Transverse colon (tissue), 4 donors: ENCODE measurements at regions not wholly inside any gene's neighbourhood (a gene's known extent, or its start where the extent isn't known, plus 50 kb on each side); places are given as distances from the start of the nearest gene placed in this dataset.

ENCODE experiments used
- DNase-seq: peaks from one replicate; pipeline ENCODE4 v3.0.0-alpha.2; 2019
- H3K27ac ChIP-seq, 4 donors: fragments of 200-600 bp; sonication (generic); 2 replicates each; pipeline ENCODE4 v1.5.1; 2016 to 2018; ENCODE audit warnings: inconsistent platforms in 4 of 4
- H3K27me3 ChIP-seq: fragments of 200-600 bp; sonication (generic); 2 replicates; pipeline ENCODE4 v1.5.1; 2017; ENCODE audit warnings: inconsistent platforms
- H3K36me3 ChIP-seq, 4 donors: fragments of 200-600 bp; sonication (generic); 2 replicates each; pipeline ENCODE4 v1.5.1; 2017 to 2019; ENCODE audit warnings: inconsistent platforms in 4 of 4
- H3K4me1 ChIP-seq, 4 donors: fragments of 200-600 bp; sonication (generic); 2 replicates each; pipeline ENCODE4 v1.5.1; 2017 to 2020; ENCODE audit warnings: inconsistent platforms in 4 of 4
- H3K4me3 ChIP-seq, 4 donors: fragments of 200-600 bp; sonication (generic); 1 replicate in 1 of 4; 2 replicates in 3 of 4; pipeline versions ENCODE4 v1.5.1 to v1.6.1; 2017 to 2019; ENCODE audit warnings: inconsistent platforms in 4 of 4
- H3K9me3 ChIP-seq, 2 donors: fragments of 200-600 bp; sonication (generic); 2 replicates each; pipeline ENCODE4 v1.5.1; 2017 to 2019; ENCODE audit warnings: inconsistent platforms in 2 of 2
- EP300 ChIP-seq: sonication (generic); formaldehyde crosslinking; IDR thresholded peaks from one replicate; pipeline ENCODE4 v1.6.1; 2017; ENCODE audit warnings: antibody characterized with exemption, low read depth
- POLR2A ChIP-seq: fragments of 450-650 bp; IDR thresholded peaks from one replicate; pipeline ENCODE4 v1.6.1; 2016; ENCODE audit warnings: antibody characterized with exemption, mild to moderate bottlenecking, moderate library complexity
- POLR2AphosphoS5 ChIP-seq, 3 donors: sonication (generic); formaldehyde crosslinking; IDR thresholded peaks; one replicate each; pipeline ENCODE4 v1.6.1; 2016; ENCODE audit warnings: antibody characterized with exemption in 3 of 3
- WGBS, 2 donors: methylation state at CpG; one replicate each; pipeline ENCODE4 v1.1.5; 2018; ENCODE audit warnings: low coverage in 1 of 2; 5-methylcytosine and 5-hydroxymethylcytosine counted together
- in situ Hi-C, 4 donors: fragments of 200-750 bp; cut with MboI; loops; one replicate each; pipeline versions ENCODE4 v1.15.0 to v1.15.1; 2017; ENCODE audit warnings: low sequenced_read_pairs in 3 of 4, low pct_ligation_motif_present in 1 of 4, low pct_unique_long_range_greater_than_20kb in 1 of 4
- intact Hi-C: fragments of 100-400 bp; cut with DNase I; formaldehyde crosslinking; loops from one replicate; pipeline ENCODE4 v1.15.1; 2023; ENCODE audit warnings: low total_unique reads
- TF ChIP-seq, protein P1 (sequence below), 5 experiments: fragments of 200-600 bp in 3 of 5; fragments of 450-650 bp in 2 of 5; sonication (generic) in 3 of 5; IDR thresholded peaks; 1 replicate in 2 of 5; 2 replicates in 3 of 5; pipeline ENCODE4 v1.5.1; 2016 to 2017; ENCODE audit warnings: antibody characterized with exemption in 5 of 5, inconsistent platforms in 3 of 5, mild to moderate bottlenecking in 2 of 5, moderate library complexity in 1 of 5

DNA sequence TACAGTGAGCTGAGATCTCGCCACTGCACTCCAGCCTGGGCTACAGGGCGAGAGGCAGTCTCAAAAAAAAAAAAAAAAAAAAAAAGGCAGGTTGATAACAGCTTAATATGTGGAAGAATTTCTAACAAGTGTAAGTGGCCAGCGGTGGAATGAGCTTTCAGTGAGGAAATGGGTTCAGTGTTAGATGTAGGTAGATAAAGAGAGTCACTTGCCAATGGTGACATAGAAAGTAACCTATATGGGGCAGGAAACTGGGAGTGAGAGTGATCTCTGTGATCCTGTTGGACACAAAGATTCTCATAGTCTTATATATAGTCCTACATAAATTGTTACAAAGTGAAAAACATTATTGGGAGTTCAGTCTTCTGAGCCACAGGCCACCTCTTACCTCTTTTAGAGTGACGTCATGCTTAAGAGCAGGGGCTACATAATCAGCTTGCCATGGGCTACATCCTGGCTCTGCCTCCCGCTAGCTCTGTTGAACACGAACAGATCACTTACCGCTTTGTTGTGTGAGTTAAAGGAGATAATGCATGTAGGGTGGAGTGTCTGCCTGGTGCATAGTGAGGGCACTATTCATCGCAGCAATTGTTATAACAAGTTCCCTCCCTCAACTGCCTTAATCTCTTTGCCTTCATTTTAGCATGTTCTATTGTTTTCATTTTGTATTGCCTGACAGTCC is 110.2 kb upstream of the ELAC2 start:
- no peak for TF ChIP-seq POLR2A
- no peak for TF ChIP-seq EP300
- no peak for TF ChIP-seq POLR2AphosphoS5 (IDR thresholded peaks at IDR 0.05)
- TF ChIP-seq, protein P1, sequence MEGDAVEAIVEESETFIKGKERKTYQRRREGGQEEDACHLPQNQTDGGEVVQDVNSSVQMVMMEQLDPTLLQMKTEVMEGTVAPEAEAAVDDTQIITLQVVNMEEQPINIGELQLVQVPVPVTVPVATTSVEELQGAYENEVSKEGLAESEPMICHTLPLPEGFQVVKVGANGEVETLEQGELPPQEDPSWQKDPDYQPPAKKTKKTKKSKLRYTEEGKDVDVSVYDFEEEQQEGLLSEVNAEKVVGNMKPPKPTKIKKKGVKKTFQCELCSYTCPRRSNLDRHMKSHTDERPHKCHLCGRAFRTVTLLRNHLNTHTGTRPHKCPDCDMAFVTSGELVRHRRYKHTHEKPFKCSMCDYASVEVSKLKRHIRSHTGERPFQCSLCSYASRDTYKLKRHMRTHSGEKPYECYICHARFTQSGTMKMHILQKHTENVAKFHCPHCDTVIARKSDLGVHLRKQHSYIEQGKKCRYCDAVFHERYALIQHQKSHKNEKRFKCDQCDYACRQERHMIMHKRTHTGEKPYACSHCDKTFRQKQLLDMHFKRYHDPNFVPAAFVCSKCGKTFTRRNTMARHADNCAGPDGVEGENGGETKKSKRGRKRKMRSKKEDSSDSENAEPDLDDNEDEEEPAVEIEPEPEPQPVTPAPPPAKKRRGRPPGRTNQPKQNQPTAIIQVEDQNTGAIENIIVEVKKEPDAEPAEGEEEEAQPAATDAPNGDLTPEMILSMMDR (IDR thresholded peaks at IDR 0.05), result no peak
- Histone ChIP-seq H3K27ac (no peak overlapping the region), H3K4me1 (no peaks in the 10 kb centered on the region), H3K4me3 (no peak overlapping the region), H3K9me3 (no peaks in the 10 kb centered on the region), H3K27me3 (no peaks in the 10 kb centered on the region), H3K36me3 (no peaks in the 10 kb centered on the region)
- 90 to 91% methylated on average over 7 to 8 of the region's 8 CpGs for WGBS, 2 donors
- no peak for DNase-seq
- intact Hi-C loops (no loop called here), in situ Hi-C loops (no loop called here)

DNA sequence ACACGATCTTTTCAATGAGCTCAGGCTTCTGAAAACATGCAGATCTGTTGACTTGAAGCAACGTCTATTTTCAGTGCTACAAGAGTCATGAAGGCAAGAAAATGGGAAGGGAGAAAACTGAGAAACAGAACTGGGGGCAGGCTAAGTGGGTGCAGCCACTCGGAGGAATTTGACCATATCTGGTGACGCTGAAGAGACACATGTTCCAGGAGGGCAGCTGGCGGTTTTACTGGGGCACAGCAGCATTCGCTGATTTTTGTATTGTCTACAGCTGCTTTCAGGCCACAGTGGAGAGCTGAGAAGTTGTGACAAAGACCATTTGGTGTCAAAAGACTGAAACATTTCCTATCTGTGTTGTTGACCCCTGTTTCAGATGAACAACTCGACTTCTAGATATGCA is 103.0 kb upstream of the ELAC2 start:
- in situ Hi-C loops, result no loop called here
- DNase-seq, result no peak
- H3K36me3 ChIP-seq, result no peaks in the 10 kb centered on the region
- H3K27me3 ChIP-seq, result no peaks in the 10 kb centered on the region
- WGBS, 2 donors, result 53 to 61% methylated on average over 4 to 7 of the region's 7 CpGs
- intact Hi-C loops, result no loop called here
- no peak overlapping the region for H3K4me3 ChIP-seq
- H3K4me1 ChIP-seq, result no peaks in the 10 kb centered on the region
- no peaks in the 10 kb centered on the region for H3K9me3 ChIP-seq
- TF ChIP-seq, protein P1 (IDR thresholded peaks at IDR 0.05), result no peak
- TF ChIP-seq EP300 (no peak), POLR2AphosphoS5 (IDR thresholded peaks at IDR 0.05) (no peak), POLR2A (no peak)
- no peak overlapping the region for H3K27ac ChIP-seq

DNA sequence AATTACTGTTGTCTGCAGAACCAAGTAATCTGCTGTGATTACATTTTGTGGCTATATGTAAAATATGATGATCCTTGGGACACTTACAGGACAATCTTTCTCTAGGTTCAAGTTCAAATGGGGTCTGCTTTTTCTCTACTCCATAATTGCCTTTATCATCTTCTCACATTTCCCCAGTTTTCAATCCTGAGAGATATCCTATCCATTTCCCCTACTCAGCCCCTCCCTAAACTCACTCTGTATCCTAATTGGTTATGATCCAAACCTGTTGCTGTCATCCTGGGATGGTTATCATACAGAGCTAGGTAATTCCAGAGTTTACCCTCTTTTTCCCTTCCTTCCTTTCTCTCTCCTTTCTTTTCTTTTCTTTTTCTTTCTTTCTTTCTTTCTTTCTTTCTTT is 100.5 kb upstream of the ELAC2 start:
- in situ Hi-C loops, result no loop called here
- no peak overlapping the region for H3K27ac ChIP-seq
- H3K36me3 ChIP-seq, result no peaks in the 10 kb centered on the region
- H3K4me1 ChIP-seq, result no peaks in the 10 kb centered on the region
- no peaks in the 10 kb centered on the region for H3K9me3 ChIP-seq
- peaks cover under 1% of the 10 kb centered on the region for H3K27me3 ChIP-seq
- DNase-seq, result no peak
- H3K4me3 ChIP-seq, result no peak overlapping the region
- intact Hi-C loops, result no loop called here
- TF ChIP-seq EP300, result no peak

DNA sequence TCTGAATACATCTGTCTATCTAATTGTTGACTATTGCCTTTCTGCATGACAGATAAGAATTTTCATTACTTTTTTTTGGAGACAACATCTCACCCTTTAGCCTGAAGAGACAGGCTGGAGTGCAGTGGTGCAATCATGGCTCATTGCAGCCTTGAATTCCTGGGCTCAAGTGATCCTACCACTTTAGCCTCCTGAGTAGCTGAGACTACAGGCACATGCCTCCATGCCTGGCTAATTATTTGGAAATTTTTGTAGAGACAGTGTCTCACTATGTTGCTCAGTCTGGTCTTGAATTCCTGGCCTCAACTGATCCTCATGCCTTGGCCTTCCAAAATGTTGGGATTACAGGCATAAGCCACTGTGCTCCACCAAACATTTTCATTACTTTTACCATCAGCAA is 99.8 kb upstream of the ELAC2 start:
- no peak overlapping the region for H3K4me3 ChIP-seq
- TF ChIP-seq EP300 (no peak), POLR2AphosphoS5 (IDR thresholded peaks at IDR 0.05) (no peak), POLR2A (no peak)
- TF ChIP-seq, protein P1 (IDR thresholded peaks at IDR 0.05), result no peak
- DNase-seq, result no peak
- intact Hi-C loops, result no loop called here
- H3K27ac ChIP-seq, result no peak overlapping the region
- peaks cover 6% of the 10 kb centered on the region for H3K27me3 ChIP-seq
- H3K9me3 ChIP-seq, result no peaks in the 10 kb centered on the region
- in situ Hi-C loops, result no loop called here
- no peaks in the 10 kb centered on the region for H3K4me1 ChIP-seq
- no peaks in the 10 kb centered on the region for H3K36me3 ChIP-seq

DNA sequence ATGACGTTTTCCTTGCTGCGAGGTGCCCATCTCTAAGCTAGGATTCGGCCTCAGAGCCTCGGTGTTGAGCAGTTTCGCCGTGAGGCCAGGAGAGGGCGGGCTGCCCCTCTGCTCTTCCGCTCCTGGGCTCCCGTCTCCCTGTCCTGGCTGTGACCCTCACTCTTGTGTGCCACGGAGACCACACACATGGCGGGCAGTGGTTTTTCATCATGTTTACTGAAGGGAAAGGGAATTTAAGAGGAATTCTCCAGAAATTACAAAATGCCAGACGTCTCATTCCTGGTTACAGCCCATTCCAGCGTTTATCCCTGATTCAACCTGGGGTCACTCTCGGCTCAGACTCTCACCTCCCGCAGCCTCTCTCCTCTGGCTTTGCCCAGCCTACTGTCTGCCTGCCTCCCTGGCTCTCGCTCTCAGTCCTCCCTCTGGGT is 96.8 kb upstream of the ELAC2 start:
- Histone ChIP-seq H3K4me1 (no peaks in the 10 kb centered on the region), H3K27me3 (peaks cover 6% of the 10 kb centered on the region), H3K27ac (no peak overlapping the region), H3K4me3 (no peak overlapping the region), H3K36me3 (no peaks in the 10 kb centered on the region), H3K9me3 (no peaks in the 10 kb centered on the region)
- DNase-seq, result no peak
- TF ChIP-seq, protein P1 (IDR thresholded peaks at IDR 0.05), result peak; percentile 43 to 58 (median 52)
- no peak for TF ChIP-seq POLR2AphosphoS5 (IDR thresholded peaks at IDR 0.05)
- in situ Hi-C loops, result no loop called here
- WGBS, 2 donors, result 13 to 21% methylated on average over 5 to 16 of the region's 16 CpGs
- intact Hi-C loops, result no loop called here
